GM19438 (cell line): ENCODE measurements at regions not wholly inside any gene's neighbourhood (a gene's known extent, or its start where the extent isn't known, plus 50 kb on each side); places are given as distances from the start of the nearest gene placed in this dataset.
"Not testable (repeated sequence)": the region's sequence is repeated elsewhere in the genome, so short reads cannot be mapped to it uniquely, and the experiment has no call there.

Experiments used
- ATAC-seq: cut with Tn5 transposase; IDR thresholded peaks from one replicate; pipeline ENCODE4 v1.9.1; 2021; ENCODE audit warnings: low read depth; ENCODE audit not compliant: unreplicated experiment

DNA sequence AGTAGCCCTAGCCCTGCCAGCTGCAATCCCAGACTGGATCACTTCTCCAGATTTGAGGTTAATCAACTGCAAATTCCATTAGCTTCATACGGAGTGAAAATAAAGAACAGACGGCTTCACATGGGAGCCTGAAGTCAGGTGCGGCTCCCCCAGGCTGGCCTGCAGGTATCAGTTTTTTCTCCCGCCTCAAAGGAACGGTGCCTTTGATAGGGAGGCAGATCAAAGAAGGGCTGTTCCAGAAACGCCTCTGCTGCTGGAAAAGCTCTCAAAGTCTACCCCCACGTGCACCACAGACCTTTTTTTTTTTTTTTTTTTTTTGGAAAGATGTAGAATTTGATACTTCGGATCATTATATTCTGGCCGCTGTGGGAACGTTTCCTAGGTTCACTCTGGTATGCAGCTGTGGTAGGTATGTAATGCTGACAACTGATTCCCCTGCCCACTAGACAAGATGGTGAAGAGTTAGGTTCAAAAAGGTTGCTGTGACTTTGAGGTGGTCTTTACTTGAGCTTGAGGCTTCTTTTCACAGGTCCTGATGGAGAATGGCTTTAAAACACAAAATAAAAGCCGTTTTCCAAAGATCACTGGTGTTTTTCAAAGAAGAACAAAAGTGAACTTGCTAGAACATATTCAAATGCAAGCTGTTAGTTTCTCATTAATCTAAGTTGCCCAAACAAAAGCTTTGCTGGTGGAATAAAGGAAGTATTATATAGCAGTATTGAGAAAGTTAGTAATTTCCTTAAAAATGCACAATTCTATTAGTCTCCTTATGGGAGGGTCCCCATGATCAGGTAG is 189.0 kb upstream of the NFIA start:
- no peak for ATAC-seq

DNA sequence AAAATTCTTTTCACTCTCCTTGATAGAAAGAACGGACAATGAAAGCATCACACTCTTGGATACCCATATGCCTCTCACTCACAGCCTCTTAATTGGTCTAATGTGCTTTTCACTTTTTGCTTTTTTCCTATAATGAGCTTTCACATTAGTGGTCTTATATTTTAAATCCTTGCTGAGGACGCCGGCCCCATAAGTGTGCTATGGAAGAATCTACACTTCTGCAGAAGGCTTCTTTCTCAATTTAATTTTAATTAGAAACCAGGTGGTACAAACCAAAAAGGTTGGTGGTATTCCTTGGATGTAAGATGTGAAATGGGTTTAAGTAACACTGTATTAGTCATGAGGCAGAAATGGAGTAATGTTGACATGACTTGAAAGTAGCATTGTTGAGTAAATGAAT is 190.6 kb upstream of the NFIA start:
- no peak for ATAC-seq

DNA sequence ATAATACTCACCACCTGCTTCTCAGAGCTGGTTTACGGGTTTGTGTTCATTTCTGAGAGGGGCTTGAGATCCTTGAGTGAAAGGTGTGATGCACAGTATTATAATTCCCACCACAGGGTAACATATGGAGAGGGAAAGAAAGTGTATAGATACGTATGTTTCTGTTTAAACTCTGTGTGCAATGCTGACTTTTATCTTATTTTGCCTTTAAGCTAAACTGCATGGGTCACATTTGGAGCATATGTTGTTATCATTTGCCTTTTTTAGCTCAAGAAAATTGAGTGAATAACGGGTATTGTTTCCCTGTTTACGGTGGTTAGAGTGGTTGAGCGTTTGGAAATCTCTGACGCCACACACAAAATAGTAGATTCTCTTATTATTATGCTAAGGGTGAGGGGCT is 191.1 kb upstream of the NFIA start:
- no peak for ATAC-seq

GRCh38 chr1:60890664-60891063 is 191.7 kb upstream of the NFIA start:
- ATAC-seq: no peak

GRCh38 chr1:60889709-60890108 is 192.7 kb upstream of the NFIA start:
- ATAC-seq: no peak

DNA sequence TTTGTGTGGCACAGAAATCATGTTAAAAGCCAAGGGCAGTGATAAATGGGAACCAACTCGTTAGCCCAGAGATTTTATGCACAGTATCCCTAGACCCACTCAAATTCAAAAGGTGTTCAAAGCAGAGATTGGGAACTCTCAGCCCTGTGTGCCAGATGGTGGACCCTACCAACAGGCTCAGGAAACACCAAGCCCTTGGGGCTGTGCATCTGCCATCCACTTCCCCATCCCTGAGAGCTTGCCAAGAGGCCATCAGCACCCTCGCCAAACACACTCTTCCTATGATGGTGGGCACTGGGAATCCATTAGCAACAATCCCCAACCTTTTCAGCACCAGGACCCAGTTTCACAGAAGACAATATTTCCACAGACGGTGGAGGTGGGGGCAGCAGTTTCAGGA is 194.2 kb upstream of the NFIA start:
- ATAC-seq: no peak

GRCh38 chr1:60886793-60887331 is 195.5 kb upstream of the NFIA start:
- no peak for ATAC-seq

DNA sequence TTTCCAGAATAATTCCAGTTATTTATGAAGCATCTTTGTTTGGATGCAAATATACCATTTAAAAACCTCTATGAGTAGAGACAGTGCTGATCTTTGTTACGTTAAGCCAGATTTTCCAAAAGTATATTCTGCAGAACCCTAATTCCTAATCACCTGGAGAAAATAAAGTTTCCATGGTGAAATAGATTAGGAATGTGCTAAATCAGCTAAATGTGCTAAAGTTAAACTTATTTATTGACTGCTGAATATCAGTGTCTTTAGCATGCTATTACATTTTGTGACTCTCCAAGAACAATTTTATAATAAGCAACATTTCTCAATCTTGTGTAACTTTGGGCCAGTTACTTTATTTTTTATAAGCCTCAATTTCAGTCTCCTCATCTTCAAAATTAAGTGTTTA is 196.3 kb upstream of the NFIA start:
- no peak for ATAC-seq

GRCh38 chr1:60880202-60880601 is 202.2 kb upstream of the NFIA start:
- no peak for ATAC-seq

DNA sequence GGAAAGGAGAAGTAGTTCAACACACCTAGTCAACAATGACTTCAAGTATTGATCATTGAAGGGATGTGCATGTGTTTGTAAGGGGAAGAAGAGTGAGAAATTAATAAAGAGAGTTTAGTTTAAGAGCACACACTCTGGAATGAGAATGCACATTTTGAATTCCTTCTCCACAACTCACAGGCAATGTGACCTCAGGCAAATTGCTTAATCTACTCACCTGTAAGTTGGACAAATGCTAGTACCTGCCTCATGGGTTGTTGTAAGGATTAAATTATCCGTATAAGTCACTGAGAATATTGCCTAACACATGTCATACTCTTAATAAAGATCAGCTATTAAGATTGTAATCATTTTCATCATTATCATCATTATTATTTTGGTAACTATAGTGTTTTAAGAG is 204.0 kb upstream of the NFIA start:
- ATAC-seq: no peak

DNA sequence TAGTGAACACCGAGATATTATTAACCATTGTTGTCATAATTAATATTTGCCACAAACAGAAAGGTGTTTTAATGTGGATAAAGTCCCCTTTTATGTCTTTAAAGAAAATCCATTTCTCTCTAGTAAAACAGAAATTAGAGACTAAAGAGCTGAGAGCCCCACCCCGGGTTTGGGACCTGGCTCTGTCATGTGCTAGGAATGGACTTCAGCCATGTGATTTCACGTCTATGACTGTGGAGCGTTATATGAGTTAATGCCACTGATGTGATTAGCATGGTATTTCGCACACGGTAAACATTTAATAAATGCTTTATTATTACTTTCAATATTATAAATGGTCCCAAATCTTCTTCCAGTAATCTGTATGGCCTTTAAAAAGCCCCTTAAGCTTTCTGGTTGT is 205.0 kb upstream of the NFIA start:
- no peak for ATAC-seq

DNA sequence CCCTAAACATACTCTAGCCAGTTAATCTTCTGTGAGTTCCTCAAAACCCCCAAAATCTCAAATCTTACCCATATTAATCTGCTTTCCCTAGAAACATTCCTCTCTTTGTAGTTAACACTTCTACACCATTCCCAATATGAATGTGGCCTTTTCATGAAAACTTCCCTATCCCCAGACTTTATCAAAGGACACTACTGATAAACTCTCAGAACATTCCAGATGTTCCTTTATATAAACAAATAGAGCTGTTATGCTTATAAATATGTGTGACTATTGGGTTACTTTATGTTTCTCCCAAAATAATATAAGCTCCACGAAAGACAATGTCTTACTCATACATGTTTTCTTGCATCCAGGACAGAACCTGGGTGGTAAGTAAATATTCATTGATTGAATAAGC is 205.4 kb upstream of the NFIA start:
- ATAC-seq: no peak

GRCh38 chr1:60875138-60875537 is 207.2 kb upstream of the NFIA start:
- no peak for ATAC-seq

DNA sequence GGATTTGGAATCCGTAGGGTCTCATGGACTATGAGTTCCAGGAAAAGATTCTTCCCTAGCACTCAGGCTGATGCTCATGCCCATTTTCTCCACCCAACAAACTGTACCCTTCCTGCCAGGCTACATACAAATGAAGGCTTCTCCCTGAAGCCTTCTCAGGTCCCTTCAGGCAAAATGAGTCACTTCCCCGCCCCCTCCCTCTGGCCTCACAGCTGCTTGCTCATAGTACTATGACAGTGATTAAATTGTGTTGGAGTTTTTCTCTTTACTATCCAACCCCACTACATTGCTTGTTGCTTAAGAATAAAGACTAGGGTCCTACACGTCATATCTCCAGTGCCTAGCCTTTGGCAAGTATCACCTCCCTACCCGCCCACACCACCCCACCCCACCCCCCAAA is 207.6 kb upstream of the NFIA start:
- ATAC-seq: no peak

GRCh38 chr1:60873396-60873795 is 209.0 kb upstream of the NFIA start:
- ATAC-seq: not testable (repeated sequence)

DNA sequence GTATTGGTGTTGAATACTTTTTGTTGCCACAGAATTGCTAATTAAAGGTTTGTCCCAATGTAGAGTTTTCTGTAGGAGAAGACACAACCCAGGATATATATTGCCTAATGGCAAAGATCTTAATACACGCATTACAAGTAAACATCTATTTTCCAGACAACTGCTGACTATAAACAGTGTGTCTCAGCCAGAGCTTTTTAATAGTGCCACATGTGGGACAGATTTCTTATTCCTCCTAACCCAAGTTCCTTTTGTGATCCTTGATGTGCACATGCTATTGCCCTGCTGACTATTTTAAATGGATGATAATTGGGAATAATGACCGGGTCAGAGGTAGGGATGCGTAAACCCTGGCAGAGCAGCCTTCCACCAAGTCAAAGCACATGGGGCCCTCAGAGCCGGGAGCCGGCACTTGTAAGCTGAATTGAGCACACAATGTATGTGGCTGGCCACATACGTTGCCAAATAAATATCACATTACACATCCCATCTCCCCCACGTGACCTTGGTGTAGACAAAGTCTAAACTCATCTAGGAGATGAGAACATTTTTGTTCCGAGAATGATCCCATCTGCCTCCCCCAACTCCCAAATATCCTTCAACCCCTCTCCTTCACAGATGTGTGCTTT is 209.8 kb upstream of the NFIA start:
- no peak for ATAC-seq

DNA sequence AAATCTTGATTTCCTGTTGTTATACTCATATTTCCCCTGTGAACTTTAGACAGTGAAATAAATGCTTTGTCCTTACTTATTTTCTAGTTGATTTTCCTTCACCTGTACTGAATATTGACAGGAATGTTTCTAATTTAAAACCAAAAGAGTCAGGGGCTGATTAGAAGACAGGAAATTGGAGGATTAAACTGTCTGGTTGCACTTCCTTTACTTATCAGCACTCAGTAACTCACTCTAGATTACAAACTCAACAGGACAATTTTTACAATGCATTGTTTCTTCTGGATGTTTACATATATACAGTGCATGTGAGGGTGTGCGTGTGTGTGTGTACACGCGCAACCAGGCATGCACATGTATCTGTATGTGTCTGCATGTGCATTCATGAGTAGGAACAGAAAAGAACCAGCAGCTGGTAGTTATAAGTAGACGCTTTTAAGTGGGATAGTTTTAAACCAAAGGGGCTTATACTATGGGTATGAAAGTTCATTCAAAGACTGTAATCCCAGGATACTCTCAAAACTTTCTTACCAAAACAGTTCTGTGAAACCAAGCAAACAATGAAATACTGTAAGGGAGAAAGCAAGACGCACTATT is 212.0 kb upstream of the NFIA start:
- ATAC-seq: no peak

- no peak for ATAC-seq
These were observed 213.3 kb upstream of the NFIA start for GRCh38 chr1:60868901-60869663.

DNA sequence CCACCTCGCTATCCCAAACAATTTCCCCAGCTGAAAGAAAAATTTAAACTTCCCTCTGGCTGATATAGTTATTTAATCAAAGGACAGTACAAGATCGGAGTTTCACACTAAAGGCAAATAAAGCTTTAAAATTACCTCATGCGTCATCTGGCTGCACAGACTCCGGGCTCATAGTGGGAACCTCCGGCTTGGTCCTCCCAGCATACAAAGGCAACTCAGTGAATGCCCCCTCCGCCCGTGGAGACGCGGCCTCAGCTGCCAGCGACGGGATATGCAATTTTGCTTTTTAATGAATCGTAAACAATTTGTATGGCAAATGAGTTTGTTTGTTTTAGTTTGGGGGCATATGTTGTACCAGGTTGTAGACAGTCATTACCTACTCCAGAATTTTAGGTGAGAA is 214.6 kb upstream of the NFIA start:
- no peak for ATAC-seq

- ATAC-seq: no peak
These were observed 215.3 kb upstream of the NFIA start for GRCh38 chr1:60866917-60867531.
